RWPE1 (cell line): ENCODE measurements at regions not wholly inside any gene's neighbourhood (a gene's known extent, or its start where the extent isn't known, plus 50 kb on each side); places are given as distances from the start of the nearest gene placed in this dataset.

Experiments used
- CTCF ChIA-PET: fragments of 350-600 bp; sonication (Branson Sonifier 250); formaldehyde crosslinking; extraction: SDS; loops from one replicate; lab custom pipeline; 2021; lab: Yijun Ruan, JAX
- POLR2A ChIA-PET: fragments of 400-600 bp; formaldehyde crosslinking; extraction: SDS; loops from one replicate; lab custom pipeline; 2020; ENCODE audit warnings: antibody characterized with exemption; ENCODE audit not compliant: low non-redundant PET; lab: Yijun Ruan, JAX
- DNase-seq: peaks from one replicate; pipeline ENCODE4 v3.0.0; 2012; ENCODE audit warnings: low spot score
- H3K27ac ChIP-seq: fragments of 450-650 bp; 2 replicates; pipeline ENCODE4 v1.5.1; 2017
- TF ChIP-seq, protein P1 (sequence below): fragments of 450-650 bp; conservative IDR thresholded peaks from 2 replicates; pipeline ENCODE4 v1.5.1; 2017; ENCODE audit warnings: low read depth, mild to moderate bottlenecking

DNA sequence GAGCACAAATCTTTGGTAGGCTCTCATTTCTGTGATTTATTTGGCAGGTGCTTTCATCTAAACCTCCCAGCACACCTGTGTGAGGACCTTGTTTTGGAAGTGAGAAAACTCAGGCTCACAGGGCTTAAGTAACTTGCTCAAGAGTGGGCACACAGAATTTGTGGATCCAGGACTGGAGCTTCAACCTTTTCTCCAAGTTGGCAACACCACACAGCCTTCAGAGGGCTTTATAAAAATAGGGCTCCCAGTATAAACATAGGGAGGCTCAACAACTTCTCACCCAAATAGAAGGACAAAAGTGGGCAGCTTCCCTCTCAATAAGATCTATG is 182.2 kb upstream of the NEBL start:
- no peak for DNase-seq
- TF ChIP-seq, protein P1, sequence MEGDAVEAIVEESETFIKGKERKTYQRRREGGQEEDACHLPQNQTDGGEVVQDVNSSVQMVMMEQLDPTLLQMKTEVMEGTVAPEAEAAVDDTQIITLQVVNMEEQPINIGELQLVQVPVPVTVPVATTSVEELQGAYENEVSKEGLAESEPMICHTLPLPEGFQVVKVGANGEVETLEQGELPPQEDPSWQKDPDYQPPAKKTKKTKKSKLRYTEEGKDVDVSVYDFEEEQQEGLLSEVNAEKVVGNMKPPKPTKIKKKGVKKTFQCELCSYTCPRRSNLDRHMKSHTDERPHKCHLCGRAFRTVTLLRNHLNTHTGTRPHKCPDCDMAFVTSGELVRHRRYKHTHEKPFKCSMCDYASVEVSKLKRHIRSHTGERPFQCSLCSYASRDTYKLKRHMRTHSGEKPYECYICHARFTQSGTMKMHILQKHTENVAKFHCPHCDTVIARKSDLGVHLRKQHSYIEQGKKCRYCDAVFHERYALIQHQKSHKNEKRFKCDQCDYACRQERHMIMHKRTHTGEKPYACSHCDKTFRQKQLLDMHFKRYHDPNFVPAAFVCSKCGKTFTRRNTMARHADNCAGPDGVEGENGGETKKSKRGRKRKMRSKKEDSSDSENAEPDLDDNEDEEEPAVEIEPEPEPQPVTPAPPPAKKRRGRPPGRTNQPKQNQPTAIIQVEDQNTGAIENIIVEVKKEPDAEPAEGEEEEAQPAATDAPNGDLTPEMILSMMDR: no peak
- no peak overlapping the region for H3K27ac ChIP-seq
- ChIA-PET CTCF (interaction anchor here (0.5 to 0.6 kb wide), 5 partner anchors 93 to 1321 kb away, joined by 3 to 5 read pairs (median 3); no protein-coding TSS in a partner anchor), POLR2A (no interaction called here)

DNA sequence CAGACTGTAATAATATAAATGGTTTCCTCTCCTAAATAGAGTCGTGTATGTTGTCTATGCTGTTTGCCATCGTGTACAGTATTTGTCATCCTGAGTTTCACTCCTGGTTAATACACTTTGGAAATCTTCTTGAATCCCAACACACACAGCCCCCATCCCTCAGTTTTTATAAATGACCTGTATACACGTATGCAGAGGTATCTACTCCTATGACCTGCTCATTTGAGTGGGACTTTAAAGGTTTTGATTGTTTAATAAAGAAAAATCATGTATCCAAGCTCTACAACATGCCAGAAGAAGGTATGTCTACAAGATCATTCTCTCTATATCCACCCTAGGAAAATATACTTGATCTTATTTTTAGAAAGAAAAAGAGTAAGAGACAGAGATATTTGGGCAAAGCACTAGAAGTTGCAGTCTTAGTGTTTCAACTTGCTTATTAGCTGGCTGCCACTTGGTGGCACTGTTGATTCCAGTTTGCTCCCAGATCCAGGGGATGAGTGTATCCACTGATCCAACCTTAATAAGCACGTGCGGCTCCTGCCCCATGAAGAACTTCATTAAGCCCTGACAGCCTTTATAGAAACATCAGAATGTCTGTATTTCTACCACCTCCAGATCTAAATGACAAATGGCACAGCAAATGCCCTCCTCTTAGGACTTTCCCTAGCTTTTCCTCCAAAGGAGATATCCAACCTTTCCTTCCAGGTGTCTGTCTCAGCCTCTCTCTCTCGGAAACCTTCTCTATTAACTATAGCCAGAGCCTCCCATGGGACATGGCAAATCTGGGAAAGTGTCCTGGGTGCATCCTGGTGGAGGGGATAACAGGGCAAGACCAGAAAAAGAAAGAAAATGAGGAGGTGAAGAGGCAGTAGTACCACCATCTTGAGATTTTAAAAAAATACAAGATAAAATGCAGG is 181.6 kb upstream of the NEBL start:
- H3K27ac ChIP-seq: no peak overlapping the region
- TF ChIP-seq, protein P1: peak; percentile 76
- ChIA-PET CTCF (interaction anchor here (0.5 to 0.7 kb wide), 7 partner anchors 28 to 1321 kb away, joined by 3 to 5 read pairs (median 3); no protein-coding TSS in a partner anchor), POLR2A (no interaction called here)
- DNase-seq: peak; percentile 67

DNA sequence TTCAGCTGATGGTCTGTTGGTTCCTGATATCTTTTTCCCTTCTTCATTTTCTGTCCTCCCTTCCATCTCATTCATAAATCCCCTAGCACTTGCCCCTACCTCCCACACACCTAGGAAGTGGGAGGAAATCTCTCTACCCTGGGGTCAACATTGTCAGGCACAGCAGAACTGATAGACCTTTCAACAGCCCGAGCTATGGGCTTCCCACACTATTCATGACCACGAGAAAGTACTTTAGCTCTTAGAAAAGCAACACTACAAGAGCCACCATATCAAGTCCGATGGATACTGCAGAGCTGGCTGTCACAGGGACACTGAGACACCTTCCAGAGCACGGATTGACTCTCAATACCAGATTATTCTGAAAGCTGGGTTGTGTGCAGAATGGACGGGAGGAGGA is 180.6 kb upstream of the NEBL start:
- TF ChIP-seq, protein P1: no peak
- POLR2A ChIA-PET: no interaction called here
- no peak for DNase-seq
- no peak overlapping the region for H3K27ac ChIP-seq
- CTCF ChIA-PET: interaction anchor here (0.6 kb wide), 2 partner anchors 90 to 164 kb away, joined by 3 read pairs; no protein-coding TSS in a partner anchor

- TF ChIP-seq, protein P1: no peak
- no peak overlapping the region for H3K27ac ChIP-seq
- DNase-seq: no peak
- CTCF ChIA-PET: no interaction called here
- POLR2A ChIA-PET: no interaction called here
Measured at GRCh38 chr10:21076381-21076780, 179.3 kb upstream of the NEBL start.

DNA sequence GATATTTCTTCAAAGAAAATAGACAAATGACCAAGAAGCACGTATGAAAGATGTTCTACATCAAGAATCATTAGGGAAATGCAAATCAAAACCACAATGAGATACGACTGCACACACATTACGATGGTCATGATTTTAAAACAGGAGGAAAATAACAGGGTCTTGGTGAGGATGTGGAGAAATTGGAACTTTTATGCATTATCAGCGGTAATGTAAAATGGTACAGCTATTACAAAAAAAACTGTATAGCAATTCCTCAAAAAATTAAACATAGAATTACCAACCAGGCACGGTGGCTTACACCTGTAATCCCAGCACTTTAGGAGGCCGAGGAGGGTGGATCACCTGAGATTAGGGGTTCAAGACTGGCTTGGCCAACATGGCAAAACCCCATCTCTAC is 178.8 kb upstream of the NEBL start:
- TF ChIP-seq, protein P1: no peak
- ChIA-PET CTCF (no interaction called here), POLR2A (no interaction called here)
- DNase-seq: no peak
- H3K27ac ChIP-seq: no peak overlapping the region

DNA sequence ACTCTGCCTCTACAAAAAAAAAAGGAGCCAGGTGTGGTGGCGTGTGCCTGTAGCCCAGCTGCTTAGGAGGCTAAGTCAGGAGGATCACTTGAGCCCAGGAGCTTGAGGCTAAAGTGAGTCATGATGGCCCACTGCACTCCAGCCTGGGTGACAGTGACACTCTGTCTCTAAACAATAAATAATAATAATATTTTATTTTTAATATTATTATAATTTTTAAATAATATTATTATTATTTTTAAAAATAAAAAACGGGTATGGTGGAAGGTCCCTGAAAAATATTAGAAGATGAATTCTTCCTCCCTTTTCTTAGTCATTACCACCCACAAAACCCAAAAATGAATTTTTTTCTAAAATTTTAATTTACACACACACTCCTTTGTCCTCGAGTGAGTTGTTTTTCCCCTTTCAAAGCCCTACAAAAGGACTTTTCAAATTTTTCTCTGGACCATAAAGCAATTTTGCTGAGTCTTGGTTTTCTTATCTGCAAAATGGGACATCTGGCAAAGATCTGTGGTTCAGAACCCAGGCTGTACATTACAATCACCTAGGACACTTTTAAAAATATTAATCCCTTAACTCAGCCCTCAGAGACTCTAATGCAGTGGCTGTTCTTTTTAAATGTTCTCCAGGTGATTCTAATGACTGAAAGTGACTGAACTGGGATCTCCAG is 174.0 kb upstream of the NEBL start:
- H3K27ac ChIP-seq: no peak overlapping the region
- ChIA-PET POLR2A (no interaction called here), CTCF (no interaction called here)
- TF ChIP-seq, protein P1: no peak
- DNase-seq: no peak
